GM21528 (cell line): ENCODE measurements at regions not wholly inside any gene's neighbourhood (a gene's known extent, or its start where the extent isn't known, plus 50 kb on each side); places are given as distances from the start of the nearest gene placed in this dataset.

ENCODE experiments used
- ATAC-seq: cut with Tn5 transposase; IDR thresholded peaks from one replicate; pipeline ENCODE4 v1.9.1; 2021; ENCODE audit warnings: mild to moderate bottlenecking, moderate library complexity; ENCODE audit not compliant: unreplicated experiment, low FRiP score

DNA sequence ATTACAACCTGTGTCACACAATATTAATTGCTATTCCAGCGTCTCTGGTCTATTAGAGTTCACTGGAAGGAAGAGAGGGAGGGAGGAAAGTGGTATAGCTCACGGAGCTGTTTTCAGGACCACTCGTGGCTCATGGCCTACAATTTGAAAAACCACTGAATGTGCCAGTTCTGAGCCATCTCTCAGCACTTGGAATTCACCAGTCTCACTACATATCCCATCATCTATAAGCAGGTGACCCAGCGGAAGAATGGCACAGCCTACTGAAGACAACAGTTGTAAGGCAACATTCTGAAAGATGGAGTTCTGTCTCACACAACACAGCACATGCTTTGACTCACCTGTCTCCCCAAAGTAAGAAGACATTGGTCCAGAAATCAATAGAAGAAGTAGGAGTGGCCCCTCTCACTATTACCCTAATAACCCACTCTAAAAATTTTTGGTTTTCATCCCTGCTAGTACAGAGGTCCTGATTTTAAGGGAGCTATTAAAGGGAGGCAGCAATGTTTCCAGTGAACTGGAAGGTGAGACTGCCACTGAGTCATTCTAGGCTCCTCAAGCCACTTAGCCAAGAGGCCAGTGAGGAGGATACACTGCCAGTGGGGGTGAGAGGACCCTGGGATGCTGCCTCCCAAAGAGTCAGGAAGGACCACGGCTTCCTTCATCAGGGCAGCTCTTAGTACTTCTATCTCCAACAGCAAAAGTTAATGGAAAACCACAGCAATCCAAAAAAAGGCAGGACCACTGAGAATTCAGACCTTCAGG is 50.0 kb upstream of the DOCK9 start:
- ATAC-seq: no peak

DNA sequence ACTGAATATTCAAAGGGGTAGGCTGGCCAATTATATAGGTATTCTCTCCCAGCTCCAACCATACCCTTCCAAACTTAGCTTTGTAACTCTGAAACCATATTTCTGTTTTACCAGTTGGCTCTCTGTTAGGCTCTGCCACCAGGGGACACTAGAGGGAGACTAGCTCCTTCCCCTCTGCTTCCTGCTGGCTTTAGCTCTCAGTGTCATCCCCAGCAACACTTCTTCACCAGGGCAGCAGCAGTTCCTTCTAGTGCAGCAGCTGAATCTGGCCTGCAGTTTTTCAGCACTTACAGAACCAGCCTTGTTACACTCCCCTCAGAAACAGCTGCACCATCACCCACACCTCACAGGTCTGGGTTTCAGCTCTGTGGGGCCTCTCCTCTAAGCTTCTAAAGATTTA is 51.0 kb upstream of the DOCK9 start:
- ATAC-seq: no peak

DNA sequence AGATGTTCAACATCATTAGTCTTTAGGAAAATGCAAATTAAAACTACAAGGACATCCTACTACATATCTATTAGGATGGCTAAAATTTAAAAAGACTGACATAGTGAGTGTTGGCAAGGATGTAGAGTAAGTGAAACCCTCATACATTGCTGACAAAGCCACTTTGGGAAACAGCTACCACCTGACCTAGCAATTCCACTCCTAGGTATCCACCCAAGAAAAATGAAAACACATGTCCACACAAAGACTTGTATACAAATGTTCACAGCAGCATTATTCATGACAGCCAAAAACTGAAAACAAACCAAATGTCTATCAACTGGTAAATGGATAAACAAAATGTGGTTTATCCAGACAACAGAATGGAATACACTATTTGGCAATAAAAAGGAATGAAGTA is 51.7 kb upstream of the DOCK9 start:
- no peak for ATAC-seq

DNA sequence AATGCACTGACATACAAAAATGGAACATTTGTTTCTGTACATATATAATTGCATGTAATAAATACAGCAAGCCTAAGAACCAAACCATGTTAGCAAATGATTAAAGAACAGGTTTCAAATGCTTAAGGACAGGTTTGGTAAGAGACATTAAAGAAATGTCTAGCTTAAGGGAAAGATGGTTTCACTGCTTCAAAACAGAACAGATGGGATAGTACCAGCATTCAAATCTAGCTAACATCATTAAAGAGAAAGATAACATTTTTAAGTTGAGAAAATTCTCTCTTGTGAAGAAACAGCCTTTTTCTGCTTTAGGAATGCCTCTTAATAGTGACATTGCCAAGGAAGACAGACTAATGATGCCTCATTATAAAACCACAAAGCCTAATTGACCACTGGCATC is 52.5 kb upstream of the DOCK9 start:
- ATAC-seq: no peak

DNA sequence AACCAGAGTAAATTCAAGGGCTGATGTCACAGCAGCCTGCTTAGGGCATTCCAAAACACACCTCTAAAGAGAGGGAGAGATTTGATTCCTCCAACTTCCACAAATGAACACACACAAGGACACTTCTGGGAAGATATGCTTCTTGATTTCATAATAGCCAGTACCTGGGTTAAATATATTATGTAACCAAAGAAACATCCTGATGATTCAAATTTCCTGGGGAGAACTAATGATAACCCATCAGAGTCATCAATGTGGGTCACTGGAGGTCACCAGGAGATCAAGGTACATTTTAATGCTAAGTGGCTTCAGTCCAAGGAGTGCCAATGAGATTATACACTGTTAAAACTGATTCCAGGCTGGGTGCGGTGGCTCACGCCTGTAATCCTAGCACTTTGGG is 54.0 kb upstream of the DOCK9 start:
- no peak for ATAC-seq

DNA sequence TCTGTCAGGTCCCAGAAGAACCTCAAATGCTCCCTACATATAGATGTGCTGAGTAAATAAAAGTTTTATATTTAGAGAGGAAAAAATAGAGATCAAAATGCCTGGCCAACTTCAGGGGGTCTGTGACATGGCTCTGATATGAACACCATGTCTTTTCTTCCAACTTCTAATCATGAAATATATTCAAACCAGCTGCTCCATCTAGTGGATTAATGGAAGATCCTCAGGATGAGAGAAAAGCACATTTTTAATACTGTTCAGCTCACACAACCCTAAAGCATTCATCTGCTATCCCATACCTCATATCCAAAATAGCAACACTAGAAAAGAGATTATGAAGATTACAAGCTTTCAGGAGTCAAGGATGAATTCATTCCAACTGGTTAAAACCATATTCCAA is 56.0 kb upstream of the DOCK9 start:
- no peak for ATAC-seq

DNA sequence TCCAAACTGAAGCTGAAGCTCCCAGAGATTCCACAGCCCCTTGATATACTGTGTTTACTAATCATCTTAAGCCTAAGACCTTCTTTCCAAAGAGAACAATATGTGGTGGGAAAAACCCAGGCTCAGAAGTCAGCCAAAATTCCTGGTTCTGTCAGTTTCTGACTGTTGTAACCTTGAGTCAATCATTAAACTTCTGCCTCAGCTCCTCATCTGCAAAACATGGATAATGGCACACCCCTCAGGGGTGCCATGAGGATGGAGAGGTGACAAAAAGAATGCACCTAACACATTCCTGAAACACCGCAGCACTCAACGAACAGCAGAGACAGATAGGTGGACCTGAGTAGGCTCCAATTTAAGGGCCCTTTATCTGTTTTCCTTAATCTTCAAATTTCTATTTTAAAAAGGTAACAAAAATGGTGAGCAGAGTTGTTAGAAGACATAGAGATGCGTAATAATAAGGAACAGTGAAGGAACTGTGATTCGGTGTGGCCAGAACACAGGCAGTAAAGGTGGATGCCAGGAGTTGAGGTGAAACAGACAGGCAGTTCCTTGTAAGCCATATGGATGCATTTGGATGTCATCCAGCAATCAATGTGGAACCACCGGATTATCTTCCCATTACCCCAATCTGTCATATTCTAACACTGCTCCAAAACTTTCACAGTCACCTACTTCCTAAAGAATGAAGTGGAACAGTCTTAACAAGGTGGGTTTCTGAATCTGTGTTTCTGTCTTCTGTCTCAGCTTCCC is 56.6 kb upstream of the DOCK9 start:
- no peak for ATAC-seq

DNA sequence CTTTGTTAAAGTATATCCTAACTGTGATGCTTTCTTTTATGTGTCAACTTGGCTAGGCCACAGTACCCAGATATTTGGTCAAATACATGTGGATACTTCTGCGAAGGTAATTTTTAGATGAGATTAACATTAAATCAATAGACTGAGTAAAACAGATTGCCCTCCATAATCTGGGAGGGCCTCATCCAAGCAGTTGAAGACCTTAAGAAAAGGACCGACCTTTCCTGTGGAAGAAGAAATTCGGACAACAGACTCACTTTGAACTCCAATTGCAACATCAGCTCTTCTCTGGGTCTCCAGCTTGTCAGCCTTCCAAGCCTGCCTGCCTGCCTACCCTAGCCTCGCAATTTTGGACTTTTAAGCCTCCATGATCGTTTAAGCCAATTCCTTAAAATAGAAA is 57.9 kb upstream of the DOCK9 start:
- no peak for ATAC-seq

DNA sequence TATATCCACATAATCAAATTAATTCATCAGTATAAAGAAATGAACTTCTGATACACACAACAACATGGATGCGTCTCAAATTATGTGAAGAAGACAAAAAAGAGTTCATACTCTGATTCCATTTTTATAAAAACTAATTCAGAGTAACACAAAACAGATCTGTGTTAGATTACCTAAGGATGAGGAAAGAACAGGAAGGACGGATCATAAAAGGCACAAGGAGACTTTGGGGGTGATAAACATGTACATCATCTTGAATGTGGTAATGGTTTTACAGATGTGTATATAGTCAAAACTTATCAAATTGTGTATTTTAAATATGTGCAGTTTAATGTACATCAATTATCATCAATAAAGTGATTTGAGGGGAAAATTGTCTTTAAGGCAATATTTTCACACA is 59.9 kb upstream of the DOCK9 start:
- no peak for ATAC-seq

DNA sequence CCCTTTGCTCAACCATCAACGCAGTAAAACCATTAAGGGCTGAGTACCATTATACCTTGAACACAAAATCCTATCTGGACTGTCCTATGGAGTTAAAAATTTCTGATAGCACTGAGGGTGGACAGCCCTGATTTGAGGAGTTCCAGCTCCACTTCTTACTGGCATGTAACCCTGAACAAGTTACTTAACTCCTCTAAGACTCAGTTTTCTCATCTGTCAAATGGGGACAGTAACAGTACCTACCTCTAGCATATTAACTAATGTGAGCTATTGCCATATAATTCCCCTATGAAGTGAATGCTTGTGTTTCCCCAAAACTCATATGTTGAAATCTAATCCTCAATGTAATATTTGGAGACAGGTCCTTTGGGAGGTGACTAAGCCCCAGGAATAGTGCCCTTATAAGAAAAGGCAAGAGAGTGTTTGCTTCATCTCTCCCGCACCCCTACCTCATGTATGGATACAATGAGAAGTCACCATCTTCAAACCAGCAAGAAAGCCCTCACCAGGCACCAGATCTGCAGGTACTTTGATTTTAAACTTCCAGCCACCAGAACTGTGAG is 61.9 kb upstream of the DOCK9 start:
- ATAC-seq: no peak

DNA sequence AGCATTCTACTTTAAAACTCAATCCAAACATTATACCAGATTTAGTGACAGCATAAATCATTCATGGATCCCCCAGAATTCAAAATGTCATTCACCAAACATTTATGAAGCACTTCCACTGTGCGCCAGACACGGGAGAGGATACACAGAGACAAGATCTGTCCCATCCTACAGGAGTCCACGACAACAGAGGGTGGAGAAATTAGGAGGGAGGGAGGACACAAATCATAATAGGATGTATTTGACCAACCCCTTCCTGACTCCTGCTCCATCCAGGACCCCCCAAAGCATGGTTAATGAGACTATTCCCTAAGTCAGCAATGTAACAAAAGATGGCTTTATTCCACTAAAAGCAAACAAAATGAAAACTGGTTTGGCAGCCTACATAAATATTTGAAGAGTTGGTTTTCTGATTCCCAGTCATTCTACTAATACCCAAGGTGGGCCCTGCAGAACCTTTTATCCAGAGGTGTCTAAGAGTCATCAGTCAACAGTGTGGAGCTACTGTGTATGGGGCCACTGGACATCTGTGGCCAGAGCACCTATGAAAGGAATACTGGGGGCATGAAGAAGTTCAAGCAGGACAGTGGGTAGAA is 62.8 kb upstream of the DOCK9 start:
- ATAC-seq: no peak

DNA sequence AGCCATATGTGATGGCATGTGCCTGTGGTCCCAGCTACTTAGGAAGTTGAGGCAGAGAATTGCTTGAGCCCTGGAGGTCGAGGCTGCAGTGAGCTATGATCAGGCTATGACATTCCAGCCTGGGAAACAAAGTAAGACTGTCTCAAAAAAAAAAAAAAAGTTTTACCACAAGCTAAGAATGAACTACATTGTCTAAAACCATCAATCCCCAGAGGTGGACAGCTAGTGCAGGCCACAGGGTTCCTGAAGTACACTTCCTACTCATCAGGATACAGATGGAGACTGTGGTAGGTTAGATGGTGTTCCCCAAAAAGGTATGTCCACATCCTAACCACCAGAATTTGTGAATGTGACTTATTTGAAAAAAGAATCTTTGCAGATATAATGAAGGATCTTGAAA is 63.5 kb upstream of the DOCK9 start:
- no peak for ATAC-seq

DNA sequence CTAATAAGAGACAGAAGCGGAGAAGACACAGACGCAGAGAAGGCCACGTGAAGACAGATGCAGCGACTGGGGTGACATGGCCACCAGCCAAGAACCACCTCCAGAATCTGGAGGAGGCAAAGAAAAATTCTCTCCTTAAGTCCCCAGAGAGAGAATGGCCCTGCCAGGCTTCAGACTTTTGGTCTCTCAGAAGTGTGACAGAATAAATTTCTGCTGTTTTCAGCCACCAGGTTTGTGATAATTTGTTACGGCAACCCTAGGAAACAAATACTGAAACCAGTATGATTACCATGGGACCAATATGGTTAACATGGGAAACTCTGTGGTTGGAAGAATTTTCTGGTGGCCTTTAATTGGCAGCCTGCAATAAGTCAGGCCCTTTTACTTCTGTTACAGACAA is 63.9 kb upstream of the DOCK9 start:
- no peak for ATAC-seq

DNA sequence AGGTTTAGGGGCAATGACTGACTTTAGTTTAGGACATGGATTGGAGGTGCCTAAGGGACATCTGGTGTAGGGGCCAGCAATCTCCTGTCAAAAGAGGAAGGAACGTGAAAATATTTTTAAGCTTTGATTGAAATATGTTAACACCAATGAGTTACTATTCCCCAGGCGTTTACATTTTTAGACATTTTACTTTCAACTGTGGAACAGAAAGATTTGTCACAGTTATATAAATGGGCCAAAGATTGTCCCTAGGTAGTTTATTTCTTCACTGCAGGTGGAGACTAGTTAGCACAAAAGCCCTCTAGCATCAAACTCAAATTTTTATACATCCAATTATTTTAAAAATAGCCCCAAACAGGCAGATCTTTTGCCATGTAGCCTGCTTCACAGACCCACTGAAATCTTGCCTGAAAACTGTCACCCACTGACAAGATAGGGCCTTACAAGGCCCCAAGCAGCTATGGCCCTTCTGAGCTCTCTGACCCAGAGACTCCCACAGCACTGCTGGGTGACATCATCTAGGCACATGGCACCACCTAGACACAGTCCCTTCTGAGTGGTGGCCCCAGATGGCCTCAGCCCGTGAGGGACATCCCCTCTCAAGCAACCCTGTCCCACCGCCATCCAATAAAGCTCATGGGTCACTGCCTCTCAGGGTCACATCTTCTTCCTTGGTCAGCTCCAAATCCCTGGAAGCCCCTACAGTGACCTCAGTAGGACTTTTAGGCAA is 64.8 kb upstream of the DOCK9 start:
- no peak for ATAC-seq

DNA sequence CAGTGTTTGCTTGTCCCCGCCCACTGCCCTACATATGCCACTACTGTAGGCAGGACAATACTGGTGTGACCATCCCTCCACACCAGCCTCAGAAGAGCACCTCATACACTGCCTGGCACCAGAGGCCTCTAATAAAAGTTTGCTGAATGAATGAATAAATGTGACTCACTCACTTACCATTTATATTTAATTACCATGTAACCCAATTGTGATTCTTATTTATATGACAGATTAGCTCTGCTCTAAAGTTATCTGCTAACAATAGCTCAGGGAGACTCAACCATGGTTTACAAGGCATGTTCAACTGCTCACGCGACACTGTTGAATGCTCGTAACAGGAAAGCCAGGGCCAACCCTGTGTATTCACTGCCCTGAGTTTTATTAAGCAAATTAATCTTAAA is 66.0 kb upstream of the DOCK9 start:
- no peak for ATAC-seq

DNA sequence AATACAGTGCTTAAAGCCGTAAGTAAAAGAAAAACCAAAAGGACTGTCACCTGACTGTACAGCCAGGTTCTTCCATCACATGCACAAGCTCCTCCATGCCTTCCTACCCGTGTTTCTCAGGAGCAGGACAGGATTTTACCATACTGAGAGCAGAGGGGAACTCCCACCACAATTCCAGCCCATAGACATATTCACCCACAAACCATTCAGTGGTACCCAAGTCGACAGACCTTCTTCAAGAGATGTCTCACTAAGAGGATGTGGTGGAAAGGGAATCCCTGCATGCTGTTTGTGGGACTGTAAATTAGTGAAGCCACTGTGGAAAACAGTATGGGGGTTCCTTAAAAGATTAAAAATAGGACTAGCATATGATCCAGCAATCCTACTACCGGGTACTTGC is 66.9 kb upstream of the DOCK9 start:
- ATAC-seq: no peak

DNA sequence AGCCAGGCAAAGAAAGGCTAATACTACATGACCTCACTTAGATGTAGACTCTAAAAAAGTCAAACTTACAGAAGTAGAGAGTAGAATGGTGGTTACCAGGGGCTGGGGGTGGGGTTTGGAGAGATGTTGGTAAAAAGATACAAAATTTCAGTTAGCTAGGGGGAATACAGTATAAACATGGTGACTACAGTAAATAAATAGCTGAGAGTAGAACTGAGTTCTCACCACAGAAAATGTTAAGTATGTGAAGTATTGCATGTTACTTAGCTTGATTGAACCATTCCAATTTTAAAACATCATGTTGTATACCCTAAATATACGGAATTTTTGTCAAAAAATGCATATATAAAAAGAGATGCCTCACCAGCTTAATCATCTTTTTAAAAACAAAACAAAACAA is 67.5 kb upstream of the DOCK9 start:
- ATAC-seq: no peak

DNA sequence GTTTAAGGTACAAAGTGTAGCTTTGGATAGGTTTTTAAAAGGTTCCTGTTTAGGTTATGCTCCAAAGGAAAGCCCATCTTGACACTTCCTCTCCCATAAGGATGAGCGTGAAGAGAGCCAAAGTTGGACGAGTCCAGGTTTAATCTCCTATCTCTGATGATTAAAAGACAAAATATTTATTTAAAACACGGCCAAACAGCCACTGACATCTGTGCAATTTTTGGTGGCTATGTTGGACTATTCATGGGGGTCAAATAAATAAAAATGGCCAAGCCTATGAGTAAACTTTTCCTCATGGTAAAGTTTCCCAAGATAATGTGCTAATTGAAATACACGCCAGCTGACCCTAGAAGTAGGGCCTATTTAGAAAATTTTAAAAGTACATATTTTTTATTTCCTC is 69.0 kb upstream of the DOCK9 start:
- no peak for ATAC-seq

DNA sequence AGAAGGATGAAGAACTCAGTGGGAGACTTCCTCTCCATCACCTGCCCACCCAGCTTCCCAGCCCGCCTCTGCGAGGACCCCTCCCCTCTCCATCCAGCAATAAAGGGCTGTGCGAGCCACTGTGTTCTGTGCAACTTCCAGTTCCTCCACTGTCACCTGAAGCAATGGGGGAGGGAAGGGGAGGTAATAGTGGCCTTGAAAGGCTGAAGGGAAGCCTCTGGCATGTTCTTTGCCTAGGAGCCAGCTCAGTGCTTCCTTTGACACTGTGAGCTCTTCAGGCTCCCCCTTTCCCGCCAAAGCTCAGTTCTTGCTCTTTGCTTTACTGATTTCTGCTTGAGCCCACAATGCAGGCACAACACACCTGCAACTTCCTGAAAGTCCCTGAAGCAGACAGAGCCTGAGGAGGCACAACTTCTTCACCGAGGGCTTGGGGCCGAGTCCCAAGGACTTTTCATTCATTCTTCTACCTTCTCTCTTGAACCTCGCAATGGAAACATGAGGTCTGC is 73.2 kb upstream of the DOCK9 start:
- ATAC-seq: no peak

DNA sequence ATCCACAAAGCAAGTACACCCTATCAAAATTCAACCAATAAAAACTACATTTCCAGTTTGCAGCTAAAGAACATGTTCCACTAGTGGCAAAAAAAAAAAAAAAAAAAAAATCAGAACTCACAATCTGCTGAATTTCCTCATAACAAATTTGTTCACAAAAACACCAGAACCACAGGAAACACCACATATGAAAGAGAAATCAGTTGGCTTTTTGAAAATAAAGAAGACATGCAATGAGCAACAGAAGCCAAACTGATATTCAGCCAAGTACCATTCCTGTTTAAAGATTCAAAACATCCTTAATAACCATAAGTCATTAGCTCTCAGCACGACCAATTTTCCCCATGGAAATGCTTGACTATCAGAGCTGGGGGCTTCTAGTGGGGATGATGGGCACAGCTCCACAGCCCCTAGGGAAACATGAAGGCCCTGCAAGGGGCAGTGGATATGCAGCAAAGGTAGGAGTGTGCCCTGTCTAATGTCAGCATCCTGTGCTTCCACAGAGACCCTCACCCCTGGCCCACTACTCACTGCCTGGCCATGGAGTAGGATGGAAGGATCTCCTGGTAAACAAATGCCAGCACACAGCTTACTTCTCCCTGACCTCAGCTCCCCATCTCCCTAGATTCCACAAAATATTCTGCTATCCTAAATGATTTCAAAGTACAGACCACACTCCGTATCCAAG is 74.0 kb upstream of the DOCK9 start:
- no peak for ATAC-seq
